ENCODE measurements at regions not wholly inside any gene's neighbourhood (a gene's known extent, or its start where the extent isn't known, plus 50 kb on each side); places are given as distances from the start of the nearest gene placed in this dataset.

DNA sequence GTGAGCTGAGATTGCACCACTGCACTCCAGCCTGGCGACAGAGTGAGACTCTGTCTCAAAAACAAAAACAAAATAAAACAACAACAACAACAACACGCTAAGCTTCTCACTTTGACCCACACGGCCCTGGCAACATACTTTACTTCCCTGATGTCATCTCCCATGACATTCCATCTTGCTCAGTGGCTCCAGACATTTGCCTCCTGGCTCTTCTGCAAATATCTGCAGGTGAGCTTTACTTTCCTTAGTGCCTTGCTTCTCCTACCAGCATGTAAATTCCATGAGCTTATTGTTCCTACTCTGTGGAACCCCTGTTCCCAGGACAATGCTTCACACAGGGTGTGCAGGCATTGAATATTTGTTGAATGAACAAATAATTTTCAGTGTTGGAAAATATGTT, 205.6 kb upstream of the TMTC4 start (continued):
- TF ChIP-seq, protein P1, sequence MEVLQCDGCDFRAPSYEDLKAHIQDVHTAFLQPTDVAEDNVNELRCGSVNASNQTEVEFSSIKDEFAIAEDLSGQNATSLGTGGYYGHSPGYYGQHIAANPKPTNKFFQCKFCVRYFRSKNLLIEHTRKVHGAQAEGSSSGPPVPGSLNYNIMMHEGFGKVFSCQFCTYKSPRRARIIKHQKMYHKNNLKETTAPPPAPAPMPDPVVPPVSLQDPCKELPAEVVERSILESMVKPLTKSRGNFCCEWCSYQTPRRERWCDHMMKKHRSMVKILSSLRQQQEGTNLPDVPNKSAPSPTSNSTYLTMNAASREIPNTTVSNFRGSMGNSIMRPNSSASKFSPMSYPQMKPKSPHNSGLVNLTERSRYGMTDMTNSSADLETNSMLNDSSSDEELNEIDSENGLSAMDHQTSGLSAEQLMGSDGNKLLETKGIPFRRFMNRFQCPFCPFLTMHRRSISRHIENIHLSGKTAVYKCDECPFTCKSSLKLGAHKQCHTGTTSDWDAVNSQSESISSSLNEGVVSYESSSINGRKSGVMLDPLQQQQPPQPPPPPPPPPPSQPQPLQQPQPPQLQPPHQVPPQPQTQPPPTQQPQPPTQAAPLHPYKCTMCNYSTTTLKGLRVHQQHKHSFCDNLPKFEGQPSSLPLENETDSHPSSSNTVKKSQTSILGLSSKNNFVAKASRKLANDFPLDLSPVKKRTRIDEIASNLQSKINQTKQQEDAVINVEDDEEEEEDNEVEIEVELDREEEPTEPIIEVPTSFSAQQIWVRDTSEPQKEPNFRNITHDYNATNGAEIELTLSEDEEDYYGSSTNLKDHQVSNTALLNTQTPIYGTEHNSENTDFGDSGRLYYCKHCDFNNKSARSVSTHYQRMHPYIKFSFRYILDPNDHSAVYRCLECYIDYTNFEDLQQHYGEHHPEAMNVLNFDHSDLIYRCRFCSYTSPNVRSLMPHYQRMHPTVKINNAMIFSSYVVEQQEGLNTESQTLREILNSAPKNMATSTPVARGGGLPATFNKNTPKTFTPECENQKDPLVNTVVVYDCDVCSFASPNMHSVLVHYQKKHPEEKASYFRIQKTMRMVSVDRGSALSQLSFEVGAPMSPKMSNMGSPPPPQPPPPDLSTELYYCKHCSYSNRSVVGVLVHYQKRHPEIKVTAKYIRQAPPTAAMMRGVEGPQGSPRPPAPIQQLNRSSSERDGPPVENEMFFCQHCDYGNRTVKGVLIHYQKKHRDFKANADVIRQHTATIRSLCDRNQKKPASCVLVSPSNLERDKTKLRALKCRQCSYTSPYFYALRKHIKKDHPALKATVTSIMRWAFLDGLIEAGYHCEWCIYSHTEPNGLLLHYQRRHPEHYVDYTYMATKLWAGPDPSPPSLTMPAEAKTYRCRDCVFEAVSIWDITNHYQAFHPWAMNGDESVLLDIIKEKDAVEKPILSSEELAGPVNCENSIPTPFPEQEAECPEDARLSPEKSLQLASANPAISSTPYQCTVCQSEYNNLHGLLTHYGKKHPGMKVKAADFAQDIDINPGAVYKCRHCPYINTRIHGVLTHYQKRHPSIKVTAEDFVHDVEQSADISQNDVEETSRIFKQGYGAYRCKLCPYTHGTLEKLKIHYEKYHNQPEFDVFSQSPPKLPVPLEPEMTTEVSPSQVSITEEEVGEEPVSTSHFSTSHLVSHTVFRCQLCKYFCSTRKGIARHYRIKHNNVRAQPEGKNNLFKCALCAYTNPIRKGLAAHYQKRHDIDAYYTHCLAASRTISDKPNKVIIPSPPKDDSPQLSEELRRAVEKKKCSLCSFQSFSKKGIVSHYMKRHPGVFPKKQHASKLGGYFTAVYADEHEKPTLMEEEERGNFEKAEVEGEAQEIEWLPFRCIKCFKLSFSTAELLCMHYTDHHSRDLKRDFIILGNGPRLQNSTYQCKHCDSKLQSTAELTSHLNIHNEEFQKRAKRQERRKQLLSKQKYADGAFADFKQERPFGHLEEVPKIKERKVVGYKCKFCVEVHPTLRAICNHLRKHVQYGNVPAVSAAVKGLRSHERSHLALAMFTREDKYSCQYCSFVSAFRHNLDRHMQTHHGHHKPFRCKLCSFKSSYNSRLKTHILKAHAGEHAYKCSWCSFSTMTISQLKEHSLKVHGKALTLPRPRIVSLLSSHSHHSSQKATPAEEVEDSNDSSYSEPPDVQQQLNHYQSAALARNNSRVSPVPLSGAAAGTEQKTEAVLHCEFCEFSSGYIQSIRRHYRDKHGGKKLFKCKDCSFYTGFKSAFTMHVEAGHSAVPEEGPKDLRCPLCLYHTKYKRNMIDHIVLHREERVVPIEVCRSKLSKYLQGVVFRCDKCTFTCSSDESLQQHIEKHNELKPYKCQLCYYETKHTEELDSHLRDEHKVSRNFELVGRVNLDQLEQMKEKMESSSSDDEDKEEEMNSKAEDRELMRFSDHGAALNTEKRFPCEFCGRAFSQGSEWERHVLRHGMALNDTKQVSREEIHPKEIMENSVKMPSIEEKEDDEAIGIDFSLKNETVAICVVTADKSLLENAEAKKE (CRISPR knock-in tag; IDR thresholded peaks at IDR 0.05): no peak
- TF ChIP-seq JUNB (IDR thresholded peaks at IDR 0.05; ENCODE audit: unreplicated experiment) (no peak), EZH2phosphoT487 (IDR thresholded peaks at IDR 0.05; ENCODE audit: unreplicated experiment) (no peak), ZNF331 (CRISPR knock-in tag; IDR thresholded peaks at IDR 0.05; ENCODE audit: low read depth) (no peak), EZH2 (IDR thresholded peaks at IDR 0.05; ENCODE audit: low read depth, unreplicated experiment) (no peak), NANOG (IDR thresholded peaks at IDR 0.05; ENCODE audit: borderline replicate concordance) (no peak), STAT1 (IDR thresholded peaks at IDR 0.05; ENCODE audit: unreplicated experiment) (no peak), POLR2AphosphoS5 (IDR thresholded peaks at IDR 0.05; ENCODE audit: low read depth) (no peak)
- TF ChIP-seq, protein P2, sequence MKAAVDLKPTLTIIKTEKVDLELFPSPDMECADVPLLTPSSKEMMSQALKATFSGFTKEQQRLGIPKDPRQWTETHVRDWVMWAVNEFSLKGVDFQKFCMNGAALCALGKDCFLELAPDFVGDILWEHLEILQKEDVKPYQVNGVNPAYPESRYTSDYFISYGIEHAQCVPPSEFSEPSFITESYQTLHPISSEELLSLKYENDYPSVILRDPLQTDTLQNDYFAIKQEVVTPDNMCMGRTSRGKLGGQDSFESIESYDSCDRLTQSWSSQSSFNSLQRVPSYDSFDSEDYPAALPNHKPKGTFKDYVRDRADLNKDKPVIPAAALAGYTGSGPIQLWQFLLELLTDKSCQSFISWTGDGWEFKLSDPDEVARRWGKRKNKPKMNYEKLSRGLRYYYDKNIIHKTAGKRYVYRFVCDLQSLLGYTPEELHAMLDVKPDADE (IDR thresholded peaks at IDR 0.05): no peak

DNA sequence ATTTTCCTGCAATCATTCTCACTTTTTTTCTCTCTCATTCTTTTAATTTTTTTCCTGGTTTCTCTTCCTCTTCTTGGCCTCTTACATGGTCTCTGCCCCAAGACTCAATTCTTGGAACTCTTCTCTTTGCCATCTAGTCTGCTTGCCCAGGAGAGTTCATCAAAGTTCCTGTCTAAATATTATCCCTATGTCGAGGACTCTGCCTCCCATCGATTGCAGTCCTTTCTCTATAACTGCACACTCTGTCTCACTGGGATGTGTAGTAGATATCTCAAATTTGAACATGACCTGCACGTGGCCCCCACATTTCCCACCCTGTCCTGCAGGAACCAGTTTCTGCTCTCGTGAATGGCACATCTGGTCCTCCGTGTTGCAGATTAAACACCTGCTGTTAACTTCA, 204.7 kb upstream of the TMTC4 start:
- peaks cover 10% of the 10 kb centered on the region; the same call in 1 of the 2 replicates for H3K36me3 ChIP-seq (ENCODE audit: insufficient read depth)
- H3F3A ChIP-seq (replicated peaks; ENCODE audit: low read depth): no peaks in the 10 kb centered on the region
- peaks cover 18% of the 10 kb centered on the region for H3K9me3 Mint-ChIP-seq
- TF ChIP-seq EZH2phosphoT487 (IDR thresholded peaks at IDR 0.05; ENCODE audit: unreplicated experiment): no peak
- TF ChIP-seq, protein P2 (IDR thresholded peaks at IDR 0.05): no peak

More for the DNA sequence above, 204.7 kb upstream of the TMTC4 start:
- H3K4me3 Mint-ChIP-seq: no peak overlapping the region
- Histone ChIP-seq H2AFZ (0 out of 2 replicates have a peak overlapping the region, but pooled peaks have one; percentile 10), H3K9me2 (ENCODE audit: insufficient read depth) (peaks cover 11% of the 10 kb centered on the region), H3K4me2 (no peak overlapping the region), H3K4me1 (ENCODE audit: insufficient read depth) (no peaks in the 10 kb centered on the region), H4K20me1 (replicated peaks; ENCODE audit: insufficient read depth) (no peaks in the 10 kb centered on the region), H3K27ac (ENCODE audit: low read depth) (no peak overlapping the region), H3K4me3 (no peak overlapping the region), H3K79me2 (replicated peaks; ENCODE audit: insufficient read depth) (no peaks in the 10 kb centered on the region), H3K27me3 (ENCODE audit: insufficient read depth) (no peaks in the 10 kb centered on the region)
- H3K4me1 Mint-ChIP-seq: peaks cover 2% of the 10 kb centered on the region; the same call in 2 of the 3 replicates
- DNase-seq (ENCODE audit: low spot score) (no peak), ATAC-seq (no peak)
- H3K36me3 Mint-ChIP-seq (ENCODE audit: low read depth): peaks cover 8% of the 10 kb centered on the region
- no peak overlapping the region for H3K27ac Mint-ChIP-seq
- peaks cover 2% of the 10 kb centered on the region for H3K27me3 Mint-ChIP-seq (ENCODE audit: insufficient read depth, low read depth, poor library complexity)

Data from GM23338 (cell line).